ENCODE measurements at regions not wholly inside any gene's neighbourhood (a gene's known extent, or its start where the extent isn't known, plus 50 kb on each side); places are given as distances from the start of the nearest gene placed in this dataset.

DNA sequence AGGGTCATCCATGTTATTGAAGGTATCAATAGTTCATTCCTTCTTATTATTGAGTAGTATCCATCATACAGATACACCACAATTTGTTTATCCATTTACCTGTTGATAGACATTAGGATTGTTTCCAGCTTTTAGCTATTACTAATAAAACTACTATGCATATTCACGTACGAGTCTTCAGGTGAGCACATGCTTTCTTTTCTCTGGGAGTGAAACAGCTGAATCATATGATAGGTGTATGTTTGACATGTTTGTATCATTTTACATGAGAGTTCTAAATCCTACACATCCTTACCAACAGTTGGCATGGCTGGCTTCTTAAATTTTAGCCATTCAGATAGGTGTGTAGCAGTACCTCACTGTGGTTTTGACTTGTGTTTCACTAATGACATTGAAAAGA lies 556.6 kb upstream of the DIPK2B start:
- no peak overlapping the region for H3K4me3 ChIP-seq (ENCODE audit: low read depth, low read length)
- no peak for TF ChIP-seq CTCF (IDR thresholded peaks at IDR 0.05; ENCODE audit: insufficient read depth, low read depth, low read length)
- no peak for DNase-seq (ENCODE audit: low read depth)

DNA sequence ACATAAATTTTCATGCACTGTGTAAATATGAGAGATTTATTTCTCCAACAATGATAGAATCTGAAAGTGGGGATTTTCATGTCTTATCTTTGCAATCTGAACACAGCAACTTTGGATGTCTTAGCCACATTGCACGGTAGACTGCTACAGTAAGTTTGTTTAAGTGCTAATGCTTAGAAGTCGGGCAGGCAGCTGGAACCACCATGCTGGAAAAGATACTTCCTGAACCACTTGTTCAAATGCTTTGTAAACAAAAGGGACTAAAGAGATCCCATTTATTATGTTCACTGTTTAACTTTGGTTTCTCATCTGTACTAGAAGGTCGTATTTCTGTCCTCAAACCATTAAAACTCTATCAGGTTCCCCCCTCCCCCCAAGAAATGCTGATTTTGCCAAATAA lies 555.9 kb upstream of the DIPK2B start:
- TF ChIP-seq CTCF (IDR thresholded peaks at IDR 0.05; ENCODE audit: insufficient read depth, low read depth, low read length) = no peak
- H3K4me3 ChIP-seq (ENCODE audit: low read depth, low read length) = no peak overlapping the region
- DNase-seq (ENCODE audit: low read depth) = no peak

DNA sequence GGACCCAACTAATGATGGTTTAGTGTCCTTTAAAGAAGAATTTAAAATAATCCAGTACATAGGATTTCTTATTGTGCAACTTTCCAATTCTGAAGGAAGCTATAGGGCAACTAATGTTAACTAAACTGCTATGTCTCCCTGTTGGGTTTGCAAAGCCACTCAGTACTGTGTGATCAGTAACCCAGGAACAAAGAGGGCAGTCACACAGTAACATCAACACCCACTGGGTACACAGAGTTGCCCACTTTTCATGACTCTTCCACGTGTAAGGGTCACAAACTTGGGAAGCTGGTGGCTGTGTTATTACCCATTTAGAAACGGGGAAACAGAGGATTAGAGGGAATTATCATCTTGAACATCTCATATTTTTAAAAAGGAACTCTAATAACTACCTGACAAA lies 555.0 kb upstream of the DIPK2B start:
- no peak for TF ChIP-seq CTCF (IDR thresholded peaks at IDR 0.05; ENCODE audit: insufficient read depth, low read depth, low read length)
- no peak overlapping the region for H3K4me3 ChIP-seq (ENCODE audit: low read depth, low read length)
- no peak for DNase-seq (ENCODE audit: low read depth)

DNA sequence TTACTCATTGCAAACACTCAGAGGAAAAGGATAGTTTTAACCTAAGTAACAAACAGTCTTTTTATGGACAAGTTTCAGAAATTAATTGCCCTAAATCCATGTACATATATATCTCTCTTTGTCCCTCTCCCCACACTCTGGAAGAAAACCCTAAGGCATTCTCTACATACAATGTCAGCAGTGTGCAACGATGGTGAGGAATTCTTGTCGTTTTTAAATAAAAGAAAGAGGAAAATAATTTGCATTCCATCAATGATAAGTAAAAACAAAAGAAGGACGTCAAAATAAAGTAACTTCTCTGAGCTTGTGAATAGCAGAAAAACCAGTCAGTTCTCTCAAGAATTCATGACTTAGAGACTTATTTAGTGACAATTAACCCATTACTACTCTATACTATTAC lies 550.5 kb upstream of the DIPK2B start:
- DNase-seq (ENCODE audit: low read depth) = no peak
- no peak overlapping the region for H3K4me3 ChIP-seq (ENCODE audit: low read depth, low read length)
- no peak for TF ChIP-seq CTCF (IDR thresholded peaks at IDR 0.05; ENCODE audit: insufficient read depth, low read depth, low read length)

DNA sequence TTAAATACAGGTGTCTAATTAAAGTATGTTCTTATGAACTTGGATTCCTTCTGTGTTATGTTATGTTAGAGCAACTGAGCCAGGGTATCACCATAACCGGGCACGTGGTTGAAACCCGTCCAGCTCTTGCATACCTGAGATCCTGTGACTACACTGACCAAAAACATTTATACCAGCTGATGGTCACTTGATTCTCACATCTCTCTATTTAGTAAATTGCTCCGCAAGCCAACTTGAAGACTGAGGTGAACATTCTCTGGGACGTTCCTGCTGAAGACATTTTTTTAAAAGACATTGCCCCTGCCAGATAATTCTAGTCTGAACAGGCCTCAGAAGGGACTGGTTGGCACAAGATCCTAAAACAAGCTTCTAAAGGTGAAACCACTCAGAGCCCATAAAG lies 550.0 kb upstream of the DIPK2B start:
- H3K4me3 ChIP-seq (ENCODE audit: low read depth, low read length) = no peak overlapping the region
- no peak for TF ChIP-seq CTCF (IDR thresholded peaks at IDR 0.05; ENCODE audit: insufficient read depth, low read depth, low read length)
- DNase-seq (ENCODE audit: low read depth) = peak; percentile 18

GRCh38 chrX:45749375-45749774 lies 548.7 kb upstream of the DIPK2B start:
- peak; percentile 34 for TF ChIP-seq CTCF (IDR thresholded peaks at IDR 0.05; ENCODE audit: insufficient read depth, low read depth, low read length)
- no peak overlapping the region for H3K4me3 ChIP-seq (ENCODE audit: low read depth, low read length)
- DNase-seq (ENCODE audit: low read depth) = peak; percentile 39

DNA sequence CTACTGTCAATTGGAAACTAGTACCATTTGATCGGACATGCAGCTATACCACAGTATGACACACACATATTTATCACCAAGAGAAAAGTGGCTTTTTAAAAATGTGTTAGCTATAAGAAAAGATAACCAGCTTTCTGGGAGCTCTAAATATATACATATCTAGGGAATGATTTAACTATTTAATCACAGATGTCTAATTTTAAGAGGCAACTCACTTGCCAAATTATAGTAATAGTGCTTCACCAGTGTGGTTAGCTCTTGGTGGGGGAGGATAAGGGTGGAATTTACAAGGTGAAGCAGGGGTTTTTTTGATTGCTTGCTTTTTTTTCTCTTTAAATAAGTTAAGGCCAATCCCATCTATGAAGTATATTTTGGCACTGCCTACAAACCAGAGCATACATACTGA lies 547.7 kb upstream of the DIPK2B start:
- no peak overlapping the region for H3K4me3 ChIP-seq (ENCODE audit: low read depth, low read length)
- DNase-seq (ENCODE audit: low read depth) = peak; percentile 25
- TF ChIP-seq CTCF (IDR thresholded peaks at IDR 0.05; ENCODE audit: insufficient read depth, low read depth, low read length) = no peak
